Kidney glomerular epithelial cell (primary cell): ENCODE measurements at regions not wholly inside any gene's neighbourhood (a gene's known extent, or its start where the extent isn't known, plus 50 kb on each side); places are given as distances from the start of the nearest gene placed in this dataset.
A peak's percentile ranks its signal among the peaks of the same experiment; 100 is the strongest.
"Not testable (repeated sequence)": the region's sequence is repeated elsewhere in the genome, so short reads cannot be mapped to it uniquely, and the experiment has no call there.

Experiments used
- DNase-seq: peaks from one replicate; lab custom pipeline; 2025; lab: John Stamatoyannopoulos, UW

DNA sequence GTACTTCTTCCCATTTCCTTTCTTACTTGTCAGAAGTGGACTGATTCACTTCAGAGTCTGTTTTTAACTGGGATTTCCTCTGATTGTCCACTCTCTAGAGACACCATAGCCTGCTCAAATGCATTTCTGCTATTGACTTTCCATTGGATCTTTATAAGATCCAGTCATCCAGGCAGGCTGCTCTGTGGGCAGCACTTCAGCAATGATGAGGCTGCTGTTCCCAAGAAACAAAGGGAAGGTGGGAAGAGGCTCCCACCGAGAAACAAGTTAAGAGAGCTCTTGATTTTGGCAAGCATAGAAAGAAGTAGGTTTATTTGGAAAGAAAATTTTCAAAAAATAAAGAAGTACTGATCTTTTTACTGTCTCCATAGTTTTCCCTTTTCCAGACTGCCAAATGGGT lies 125.8 kb upstream of the STARD13 start:
- no peak for DNase-seq

DNA sequence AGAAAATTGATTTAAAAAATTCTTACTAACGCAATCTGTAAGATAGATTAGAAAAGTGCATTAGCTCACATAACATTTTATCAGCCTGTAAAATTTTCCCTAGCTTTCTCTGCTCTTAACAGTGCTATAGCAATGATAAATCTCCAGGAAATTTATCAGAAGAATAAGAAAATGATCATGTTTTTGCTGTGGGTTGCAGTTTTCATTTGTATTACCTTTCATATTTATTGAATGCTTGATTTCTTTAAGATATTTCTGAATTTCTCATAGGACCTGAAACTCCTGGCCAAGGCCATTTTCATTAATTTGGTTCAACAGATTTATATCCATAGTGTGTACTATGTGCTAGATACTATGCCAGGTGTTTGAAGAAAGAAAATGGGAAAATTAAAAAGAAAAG lies 130.3 kb upstream of the STARD13 start:
- DNase-seq, result no peak

DNA sequence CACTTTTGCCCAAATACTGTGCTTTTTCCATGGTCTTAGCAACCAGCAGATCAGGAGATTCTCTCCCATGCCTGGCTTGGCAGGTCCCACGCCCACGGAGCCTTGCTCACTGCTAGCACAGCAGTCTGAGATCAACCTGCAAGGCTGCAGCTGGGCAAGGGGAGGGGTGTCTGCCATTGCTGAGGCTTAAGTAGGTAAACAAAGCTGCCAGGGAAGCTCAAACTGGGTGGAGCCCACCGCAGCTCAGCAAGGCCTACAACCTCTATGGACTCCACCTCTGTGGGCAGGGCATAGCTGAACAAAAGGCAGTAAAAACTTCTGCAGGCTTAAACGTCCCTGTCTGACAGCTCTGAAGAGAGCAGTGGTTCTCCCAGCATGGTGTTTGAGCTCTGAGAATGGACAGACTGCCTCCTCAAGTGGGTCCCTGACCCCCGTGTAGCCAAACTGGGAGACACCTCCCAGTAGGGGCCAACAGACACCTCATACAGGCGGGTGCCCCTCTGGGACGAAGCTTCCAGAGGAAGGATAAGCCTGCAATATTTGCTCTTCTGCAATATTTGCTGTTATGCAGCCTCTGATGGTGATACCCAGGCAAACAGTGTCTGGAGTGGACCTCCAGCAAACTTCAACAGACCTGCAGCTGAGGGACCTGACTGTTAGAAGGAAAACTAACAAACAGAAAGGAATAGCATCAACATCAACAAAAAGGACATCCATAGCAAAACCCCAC lies 132.8 kb upstream of the STARD13 start:
- not testable (repeated sequence) for DNase-seq

- DNase-seq, result not testable (repeated sequence)
These were observed 134.6 kb upstream of the STARD13 start for GRCh38 chr13:33420117-33420516.

DNA sequence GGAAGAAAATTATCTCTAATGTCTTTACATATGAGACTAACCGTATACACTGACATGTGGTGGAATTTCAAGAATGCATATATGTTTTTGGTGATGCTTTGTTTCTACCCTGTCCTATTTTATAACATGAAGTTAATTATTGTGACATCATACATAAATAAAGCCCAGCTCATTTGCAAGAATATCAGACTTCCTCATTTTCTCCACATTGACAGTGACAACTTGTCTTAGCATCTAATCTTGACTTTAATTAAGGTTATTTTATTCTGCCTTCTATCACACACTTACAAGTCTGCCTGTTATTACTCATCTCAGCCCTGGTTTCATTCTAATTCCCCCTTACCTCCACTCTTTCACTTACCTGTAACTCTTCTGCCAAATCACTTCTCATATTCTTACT lies 140.6 kb upstream of the STARD13 start:
- no peak for DNase-seq

DNA sequence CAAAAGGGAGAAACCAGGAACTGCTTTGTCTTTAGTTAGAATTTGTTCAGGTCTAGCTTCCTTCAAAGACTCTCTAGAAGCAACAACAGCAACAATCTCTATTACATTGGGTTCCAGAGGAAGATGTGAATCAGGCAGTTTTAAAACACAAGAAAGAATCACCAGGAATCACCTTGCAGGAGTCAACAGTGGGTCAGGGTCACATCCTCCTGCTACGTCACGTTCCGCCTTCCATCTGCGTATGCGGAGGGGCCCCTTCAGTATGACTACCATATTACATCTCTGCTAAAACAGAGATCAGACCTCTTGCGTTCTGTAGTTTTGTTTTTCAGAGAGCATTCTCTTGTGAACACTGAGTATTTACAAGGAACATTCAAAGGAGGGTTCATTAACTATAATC lies 147.8 kb upstream of the STARD13 start:
- DNase-seq, result no peak

DNA sequence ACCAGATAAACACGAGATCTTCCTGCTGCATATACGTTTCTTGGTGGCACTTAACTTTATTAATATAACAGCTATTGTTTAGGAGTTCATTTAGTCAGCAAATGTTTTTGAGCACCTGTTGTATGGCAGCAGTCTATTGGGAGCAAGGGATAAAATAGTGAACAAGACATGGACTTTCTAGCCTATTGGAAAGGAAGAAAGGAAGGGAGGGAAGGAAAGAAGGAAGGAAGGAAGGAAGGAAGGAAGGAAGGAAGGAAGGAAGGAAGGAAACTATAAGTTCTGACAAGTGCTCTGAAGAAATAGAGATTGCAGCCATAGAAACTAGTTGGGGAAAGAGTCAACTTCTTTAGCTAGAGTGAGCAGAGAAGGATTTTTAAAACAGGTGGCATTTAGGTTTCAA lies 149.1 kb upstream of the STARD13 start:
- DNase-seq, result no peak

DNA sequence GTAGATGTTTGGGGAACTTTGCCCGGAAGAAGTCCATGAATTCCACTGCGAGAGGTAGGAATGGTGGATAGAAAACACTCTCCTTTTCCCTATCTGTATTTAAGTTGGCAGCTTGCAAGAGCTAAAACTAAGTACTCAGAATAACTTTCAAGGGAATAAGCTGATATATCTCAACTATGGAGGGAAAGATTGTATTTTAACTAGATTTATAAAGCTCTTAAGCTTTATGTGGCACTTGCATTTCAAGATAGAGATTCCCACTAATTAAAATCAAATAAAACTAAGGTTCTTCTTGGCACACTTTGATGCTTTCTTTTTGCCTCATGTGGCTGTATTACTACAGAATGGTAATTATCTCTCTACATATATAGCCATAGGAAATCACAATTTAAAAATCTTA lies 149.7 kb upstream of the STARD13 start:
- no peak for DNase-seq

DNA sequence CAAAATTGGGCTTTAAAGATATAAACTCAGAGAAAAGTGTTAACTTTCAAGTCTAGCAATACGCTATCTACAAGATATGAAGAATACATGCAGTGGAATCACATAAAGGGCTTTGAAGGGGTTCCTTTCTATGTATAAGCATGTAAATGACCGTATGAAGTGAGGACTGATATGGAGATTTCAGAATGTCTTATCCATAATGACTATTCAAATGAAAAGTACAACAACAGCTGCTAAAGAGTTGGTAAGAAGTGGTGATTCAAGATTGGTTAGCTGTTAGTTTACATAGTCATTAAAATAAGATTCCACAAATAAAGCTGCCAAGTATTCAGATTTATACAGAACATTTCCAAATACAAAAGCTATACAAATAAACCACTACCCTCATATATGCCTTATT lies 153.4 kb upstream of the STARD13 start:
- no peak for DNase-seq

DNA sequence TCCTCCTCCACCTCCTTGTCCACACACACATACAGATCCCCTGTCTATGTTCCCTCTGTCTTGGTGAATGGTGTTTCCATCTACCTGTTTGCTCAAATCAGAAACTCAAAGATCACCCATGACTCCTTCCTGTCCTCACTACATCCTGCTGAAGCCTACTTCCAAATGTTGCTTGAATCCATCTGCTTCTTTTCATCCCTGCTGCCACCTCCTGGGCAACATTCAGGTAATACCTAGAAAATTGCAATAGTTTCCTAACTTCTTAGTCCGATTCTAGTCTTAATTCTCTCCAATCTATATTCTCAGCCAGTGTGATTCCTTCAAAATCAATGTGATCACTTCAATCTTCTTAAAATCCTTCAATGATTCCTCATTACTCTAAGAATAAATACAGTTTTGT lies 155.5 kb upstream of the STARD13 start:
- peak; percentile 39 for DNase-seq

GRCh38 chr13:33445024-33445423 lies 159.5 kb upstream of the STARD13 start:
- DNase-seq, result no peak

DNA sequence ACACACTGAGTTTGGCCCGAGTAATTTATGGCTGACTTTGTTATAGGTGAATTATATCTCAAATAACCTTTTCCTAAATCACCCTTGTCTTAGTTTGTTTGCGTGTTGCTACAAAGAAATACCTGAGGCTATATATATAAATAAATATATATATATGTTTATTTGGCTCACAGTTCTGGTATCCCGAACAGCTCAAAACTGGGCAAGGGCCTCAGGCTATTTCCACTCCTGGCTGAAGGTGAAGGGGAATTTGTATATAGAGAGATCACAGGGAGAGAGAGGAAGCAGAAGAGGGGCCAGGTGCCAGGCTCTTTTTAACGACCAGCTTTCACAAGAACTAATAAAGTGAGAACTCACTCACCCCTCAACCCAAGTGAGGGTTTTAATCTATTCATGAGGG lies 159.9 kb upstream of the STARD13 start:
- DNase-seq, result no peak

DNA sequence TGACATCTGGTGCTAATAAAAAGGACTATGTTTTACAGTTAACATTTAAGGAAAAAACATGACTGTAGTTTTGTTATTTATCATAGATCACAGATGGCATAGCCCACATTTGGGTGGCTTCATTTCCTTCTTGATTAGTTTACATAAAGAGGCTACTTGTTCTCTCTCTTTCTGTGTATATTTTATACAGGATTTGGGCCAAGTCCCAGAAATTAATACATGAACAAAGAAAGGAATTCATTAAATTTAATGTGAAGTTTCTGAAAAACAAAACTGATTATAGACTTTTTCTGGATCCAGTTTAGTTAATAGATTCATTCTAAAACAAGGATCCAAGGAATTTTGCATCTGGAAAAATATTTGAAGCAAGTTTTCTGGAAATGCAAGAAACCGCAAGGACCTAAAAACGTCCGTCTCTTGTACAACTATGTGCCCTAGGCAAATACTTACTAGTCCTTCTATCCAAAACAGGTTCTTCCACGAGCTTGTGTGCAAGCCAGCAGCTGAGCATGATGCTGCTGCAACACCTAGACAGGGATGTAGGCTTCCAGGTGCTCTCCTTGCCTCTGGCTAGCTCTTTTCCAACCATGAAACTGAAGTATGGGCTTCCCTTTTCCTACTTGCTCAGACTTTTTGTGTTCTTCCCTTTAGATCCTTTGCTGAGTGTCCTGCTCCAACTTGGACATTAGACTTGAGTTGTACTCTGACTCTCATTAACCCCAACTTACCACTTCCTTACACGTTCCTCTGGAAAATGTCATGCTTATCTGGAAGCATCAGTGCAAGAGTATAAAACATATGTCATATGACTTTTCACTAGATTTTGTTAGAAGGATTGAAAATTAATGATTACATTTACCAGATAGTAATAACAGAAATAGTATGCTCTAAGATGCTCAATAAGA lies 161.5 kb upstream of the STARD13 start:
- no peak for DNase-seq

- no peak for DNase-seq
These were observed 163.3 kb upstream of the STARD13 start for GRCh38 chr13:33448889-33449288.

- no peak for DNase-seq
These were observed 165.6 kb upstream of the STARD13 start for GRCh38 chr13:33450956-33451709.

- no peak for DNase-seq
These were observed 167.4 kb upstream of the STARD13 start for GRCh38 chr13:33452873-33453517.

- no peak for DNase-seq
These were observed 168.4 kb upstream of the STARD13 start for GRCh38 chr13:33453936-33454335.

DNA sequence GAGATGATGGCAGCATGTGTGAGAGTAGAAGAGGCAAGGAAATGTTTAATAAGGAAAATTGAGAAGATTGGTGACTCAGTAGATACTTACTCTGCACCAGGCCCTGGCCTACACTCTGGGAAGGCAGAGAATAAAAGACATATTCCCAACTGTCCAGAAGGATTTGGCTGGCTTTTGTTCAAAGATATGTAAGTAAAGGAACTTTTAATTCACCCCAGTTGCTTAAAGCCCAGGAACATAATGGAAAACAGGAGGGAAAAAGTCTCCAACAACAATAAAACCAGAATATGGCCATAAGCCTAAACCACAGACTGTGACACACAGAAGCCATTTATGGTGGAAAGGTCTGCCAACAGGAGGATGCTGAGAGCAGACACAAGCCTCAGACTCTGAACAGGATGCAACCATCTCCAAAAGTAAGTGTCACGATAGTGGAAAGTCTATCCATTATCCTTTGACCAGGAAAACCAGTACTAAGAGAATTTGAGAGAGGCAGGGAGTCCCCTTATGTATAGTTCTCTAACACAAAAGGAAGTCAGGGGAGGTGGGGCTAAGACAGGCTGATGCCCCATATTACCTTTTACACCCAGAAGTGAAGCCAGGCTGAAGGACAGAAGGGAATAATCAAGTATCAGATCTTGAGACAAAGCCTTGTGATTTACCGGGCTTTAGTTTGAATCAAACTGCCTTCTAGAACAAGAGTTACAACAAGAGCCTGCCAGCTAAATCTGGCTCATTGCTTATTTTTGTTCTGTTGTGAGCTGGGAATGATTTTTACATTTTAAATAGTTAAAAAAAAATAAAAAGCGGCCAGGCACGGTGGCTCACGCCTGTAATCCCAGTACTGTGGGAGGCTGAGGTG lies 169.5 kb upstream of the STARD13 start:
- DNase-seq, result no peak

DNA sequence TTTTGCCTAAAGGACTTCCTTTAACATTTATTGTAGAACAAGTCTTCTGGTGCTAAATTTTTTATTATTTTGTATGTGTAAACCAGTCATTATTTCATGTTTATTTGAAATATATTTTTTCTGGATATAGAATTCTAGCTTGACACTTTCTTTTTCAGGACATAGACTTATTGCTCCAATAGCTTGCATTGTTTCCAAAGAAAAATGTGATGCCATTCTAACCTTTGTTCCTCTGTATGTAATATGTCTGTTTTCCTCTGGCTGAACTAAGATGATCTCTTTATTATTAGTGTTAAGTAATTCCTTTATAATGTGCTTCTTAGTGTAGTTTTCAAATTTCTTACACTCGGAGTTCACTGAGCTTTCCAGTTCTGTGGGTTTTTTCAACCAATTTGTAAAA lies 174.1 kb upstream of the STARD13 start:
- no peak for DNase-seq

DNA sequence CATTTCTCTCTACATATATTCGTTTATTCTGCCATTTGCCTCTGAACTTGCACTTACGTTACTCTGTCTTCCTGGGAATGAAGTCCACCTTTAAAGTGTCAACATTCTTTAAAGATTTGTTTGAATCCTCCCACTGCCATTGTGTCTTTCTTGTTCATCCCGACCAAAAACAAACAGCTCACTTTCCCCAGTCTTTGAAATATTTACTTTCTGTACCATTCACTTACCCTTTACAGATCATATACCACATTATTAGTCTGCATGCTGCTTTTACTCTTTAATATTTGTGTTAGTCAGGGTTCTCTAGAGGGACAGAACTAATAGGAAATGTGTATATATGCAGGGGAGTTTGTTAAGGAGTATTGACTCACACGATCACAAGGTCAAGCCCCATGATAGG lies 176.6 kb upstream of the STARD13 start:
- no peak for DNase-seq

DNA sequence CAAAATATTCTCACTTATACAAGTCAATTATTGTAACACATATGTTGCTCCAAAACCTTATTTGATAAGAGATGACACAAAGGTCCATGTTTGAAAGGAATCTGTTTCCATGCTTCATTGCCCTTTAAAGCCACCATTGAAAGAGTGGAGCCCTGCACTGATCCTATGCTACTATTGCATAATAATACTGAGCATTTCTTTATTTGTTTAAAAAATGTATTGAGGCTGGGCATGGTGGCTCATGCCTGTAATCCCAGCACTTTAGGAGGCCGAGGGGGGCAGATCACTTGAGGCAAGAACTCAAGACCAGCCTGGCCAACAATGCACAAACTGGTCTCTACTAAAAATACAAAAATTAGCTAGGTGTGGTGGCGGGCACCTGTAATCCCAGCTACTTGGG lies 178.8 kb upstream of the STARD13 start:
- DNase-seq, result no peak
